ENCODE measurements at regions not wholly inside any gene's neighbourhood (a gene's known extent, or its start where the extent isn't known, plus 50 kb on each side); places are given as distances from the start of the nearest gene placed in this dataset.

DNA sequence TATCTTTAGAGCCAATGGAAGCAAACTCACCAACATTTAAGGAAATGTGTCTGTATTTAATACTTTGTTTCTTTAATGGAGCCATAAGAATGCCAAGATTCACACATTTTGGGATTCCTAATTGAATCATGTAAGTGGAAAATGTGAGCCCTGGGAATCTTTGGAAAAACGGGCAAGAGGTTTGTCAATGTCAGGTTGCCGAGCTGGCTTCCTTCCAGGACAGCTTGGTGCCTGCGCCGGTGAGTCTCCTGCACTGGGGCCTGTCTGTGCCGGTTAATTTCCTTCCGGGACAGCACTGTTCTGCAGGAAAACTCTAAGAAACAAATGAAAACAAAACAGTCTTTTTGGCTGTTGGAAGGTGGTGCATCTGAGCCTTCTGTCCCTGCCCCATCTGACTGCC, 210.6 kb downstream of the HAPSTR1 start:
- H3K36me3 ChIP-seq = no peaks in the 10 kb centered on the region
- H4K20me1 ChIP-seq = no peaks in the 10 kb centered on the region
- H3K4me2 ChIP-seq = peak overlapping the region; percentile 28 to 72 (median 53); a peak in 19 of 22 replicates
- no peak overlapping the region for H3K9ac ChIP-seq
- H3K4me1 ChIP-seq = peaks cover 11 to 26% (median 19%) of the 10 kb centered on the region in 10 experiments
- no peak overlapping the region for H3K27ac ChIP-seq
- peaks cover 0 to 20% (median 7%) of the 10 kb centered on the region in 11 experiments; a peak in 12 of 22 replicates for H3K9me3 ChIP-seq (replicated peaks in 1 of 11)
- H3K27me3 ChIP-seq = no peaks in the 10 kb centered on the region
- H3K4me3 ChIP-seq = no peak overlapping the region
- no peak for TF ChIP-seq Cebpa-rat (IDR thresholded peaks at IDR 0.05)

DNA sequence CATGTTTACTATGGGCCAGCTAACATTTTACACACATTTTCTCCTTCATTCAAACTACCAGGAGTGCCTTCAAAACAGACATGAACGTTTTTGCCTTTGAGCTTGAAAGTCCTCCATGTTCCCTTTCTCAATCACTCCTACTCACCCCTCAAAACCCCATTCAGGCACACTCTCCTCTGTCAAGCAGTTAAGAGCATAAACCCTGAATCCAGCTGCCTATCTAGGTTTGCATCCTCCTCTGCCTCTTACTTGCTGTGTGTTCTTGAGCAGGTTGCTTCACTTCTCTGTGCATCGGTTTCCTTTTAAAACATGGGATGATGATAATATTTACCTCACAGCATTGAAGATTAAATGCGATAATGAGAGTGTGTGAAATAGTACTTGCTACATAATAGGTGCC, 215.3 kb downstream of the HAPSTR1 start:
- Histone ChIP-seq H3K4me3 (no peak overlapping the region), H3K36me3 (no peaks in the 10 kb centered on the region), H3K4me1 (peaks cover 2 to 9% (median 4%) of the 10 kb centered on the region in 10 experiments), H4K20me1 (no peaks in the 10 kb centered on the region), H3K4me2 (no peak overlapping the region), H3K27ac (no peak overlapping the region), H3K9me3 (replicated peaks in 1 of 11) (peaks cover 0 to 4% (median 0%) of the 10 kb centered on the region in 11 experiments; a peak in 1 of 22 replicates), H3K27me3 (no peaks in the 10 kb centered on the region), H3K9ac (no peak overlapping the region)
- TF ChIP-seq Cebpa-rat (IDR thresholded peaks at IDR 0.05) = no peak

DNA sequence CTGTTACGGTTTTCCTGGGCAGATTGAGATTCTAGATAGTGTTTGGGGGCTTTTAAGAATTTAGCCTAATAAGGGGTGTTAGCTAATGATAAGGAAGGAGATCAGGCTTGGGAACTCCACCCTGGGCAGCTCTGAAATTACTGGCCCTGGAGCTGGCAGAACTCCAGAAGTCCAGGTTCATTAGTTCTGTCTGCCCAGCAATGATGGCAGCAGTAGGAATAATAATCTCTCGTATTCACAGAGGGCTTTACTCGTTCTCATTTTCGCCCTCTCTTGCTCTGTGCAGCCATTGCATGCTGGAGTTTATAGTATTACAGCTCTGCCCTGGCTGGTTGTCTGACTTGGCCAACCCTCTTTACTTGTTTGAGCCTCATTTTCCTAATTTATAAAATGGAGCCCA, 216.0 kb downstream of the HAPSTR1 start:
- H3K4me3 ChIP-seq = no peak overlapping the region
- H4K20me1 ChIP-seq = no peaks in the 10 kb centered on the region
- H3K27me3 ChIP-seq = no peaks in the 10 kb centered on the region
- TF ChIP-seq Cebpa-rat (IDR thresholded peaks at IDR 0.05) = no peak
- peaks cover 0 to 4% (median 0%) of the 10 kb centered on the region in 11 experiments; a peak in 1 of 22 replicates for H3K9me3 ChIP-seq (replicated peaks in 1 of 11)
- H3K36me3 ChIP-seq = no peaks in the 10 kb centered on the region
- peaks cover 0 to 4% (median 0%) of the 10 kb centered on the region in 10 experiments; a peak in 3 of 20 replicates for H3K4me1 ChIP-seq
- H3K9ac ChIP-seq = no peak overlapping the region
- H3K27ac ChIP-seq = no peak overlapping the region
- no peak overlapping the region for H3K4me2 ChIP-seq

GRCh38 chr16:9308356-9308801, 216.9 kb downstream of the HAPSTR1 start:
- Histone ChIP-seq H3K36me3 (no peaks in the 10 kb centered on the region), H3K9ac (no peak overlapping the region), H3K4me2 (no peak overlapping the region), H3K9me3 (replicated peaks in 1 of 11) (no peaks in the 10 kb centered on the region), H4K20me1 (no peaks in the 10 kb centered on the region), H3K27ac (no peak overlapping the region), H3K4me3 (no peak overlapping the region), H3K4me1 (peaks cover 0 to 4% (median 0%) of the 10 kb centered on the region in 10 experiments; a peak in 3 of 20 replicates), H3K27me3 (no peaks in the 10 kb centered on the region)
- no peak for TF ChIP-seq Cebpa-rat (IDR thresholded peaks at IDR 0.05)

- Histone ChIP-seq H3K27ac (no peak overlapping the region), H3K9ac (no peak overlapping the region), H3K4me2 (no peak overlapping the region), H3K36me3 (no peaks in the 10 kb centered on the region), H3K27me3 (no peaks in the 10 kb centered on the region), H3K9me3 (replicated peaks in 1 of 11) (no peaks in the 10 kb centered on the region), H3K4me3 (no peak overlapping the region), H3K4me1 (peaks cover 0 to 4% (median 0%) of the 10 kb centered on the region in 10 experiments; a peak in 3 of 20 replicates), H4K20me1 (no peaks in the 10 kb centered on the region)
- no peak for TF ChIP-seq Cebpa-rat (IDR thresholded peaks at IDR 0.05)
Observed at GRCh38 chr16:9308850-9309249, 217.4 kb downstream of the HAPSTR1 start.

GRCh38 chr16:9309844-9310243, 218.4 kb downstream of the HAPSTR1 start:
- Histone ChIP-seq H3K9ac (no peak overlapping the region), H3K27ac (no peak overlapping the region), H3K4me3 (no peak overlapping the region), H3K9me3 (replicated peaks in 1 of 11) (no peaks in the 10 kb centered on the region), H4K20me1 (no peaks in the 10 kb centered on the region), H3K36me3 (no peaks in the 10 kb centered on the region), H3K4me1 (peaks cover 0 to 4% (median 0%) of the 10 kb centered on the region in 10 experiments; a peak in 3 of 20 replicates), H3K27me3 (no peaks in the 10 kb centered on the region), H3K4me2 (peak overlapping the region in 1 of 11 experiments; percentile 2; a peak in 1 of 22 replicates)
- TF ChIP-seq Cebpa-rat (IDR thresholded peaks at IDR 0.05) = no peak

DNA sequence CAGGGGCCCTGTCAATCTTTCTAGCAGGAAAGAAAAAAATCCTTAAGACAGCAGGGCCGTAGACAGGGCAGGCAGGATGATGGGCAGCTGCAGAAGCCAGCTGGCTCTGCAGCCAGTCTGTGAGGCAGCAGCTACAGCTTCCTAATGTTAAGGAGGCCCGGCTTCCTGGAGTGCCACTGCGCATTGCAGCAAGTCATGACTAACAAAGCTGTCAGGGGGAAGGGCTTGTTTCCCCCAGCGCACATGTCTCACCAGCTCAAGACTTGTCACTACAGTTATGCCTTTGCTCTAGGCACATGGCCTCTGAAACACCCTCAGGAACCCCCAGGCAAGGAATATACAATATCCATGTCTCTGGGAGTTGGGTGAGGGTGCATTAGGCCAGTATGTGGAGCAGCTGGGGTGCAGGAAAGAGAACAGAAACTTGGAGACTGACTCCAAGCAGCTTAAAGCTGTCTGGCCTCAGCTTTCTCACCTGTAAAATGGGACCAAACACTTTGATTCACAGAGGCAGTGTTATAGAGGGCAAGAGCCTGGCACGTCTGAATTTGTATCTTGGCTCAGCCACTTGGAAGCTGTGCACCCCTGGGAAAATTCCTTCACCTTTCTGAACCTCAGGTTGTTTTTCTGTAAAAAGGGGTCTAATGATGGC, 220.0 kb downstream of the HAPSTR1 start:
- no peaks in the 10 kb centered on the region for H3K36me3 ChIP-seq
- H3K9ac ChIP-seq = no peak overlapping the region
- peaks cover 0 to 4% (median 0%) of the 10 kb centered on the region in 10 experiments; a peak in 3 of 20 replicates for H3K4me1 ChIP-seq
- H3K4me3 ChIP-seq = no peak overlapping the region
- no peak overlapping the region for H3K27ac ChIP-seq
- H4K20me1 ChIP-seq = no peaks in the 10 kb centered on the region
- H3K9me3 ChIP-seq (replicated peaks in 1 of 11) = peaks cover 0 to 8% (median 0%) of the 10 kb centered on the region in 11 experiments; a peak in 4 of 22 replicates
- H3K27me3 ChIP-seq = no peaks in the 10 kb centered on the region
- no peak for TF ChIP-seq Cebpa-rat (IDR thresholded peaks at IDR 0.05)
- H3K4me2 ChIP-seq = no peak overlapping the region

DNA sequence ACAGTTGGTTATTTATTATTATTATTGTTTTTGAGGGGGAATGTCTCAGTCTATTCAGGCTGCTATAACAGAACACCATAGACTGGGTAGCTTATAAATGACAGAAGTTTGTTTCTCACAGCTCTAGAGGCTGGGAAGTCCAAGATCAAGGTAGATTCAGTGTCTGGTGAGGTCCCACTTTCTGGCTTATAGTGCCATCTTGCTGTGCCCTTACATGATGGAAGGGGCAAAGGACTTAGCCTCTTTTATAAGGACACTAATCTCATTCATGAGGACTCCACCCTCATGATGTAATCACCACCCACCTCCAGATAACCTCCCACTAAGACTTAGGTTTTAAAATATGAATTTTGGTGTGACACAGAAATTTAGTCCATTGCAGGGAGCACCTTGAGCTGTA, 224.6 kb downstream of the HAPSTR1 start:
- H3K27ac ChIP-seq = no peak overlapping the region
- H3K4me2 ChIP-seq = no peak overlapping the region
- H3K4me1 ChIP-seq = peaks cover 0 to 4% (median 0%) of the 10 kb centered on the region in 10 experiments; a peak in 1 of 20 replicates
- no peak for TF ChIP-seq Cebpa-rat (IDR thresholded peaks at IDR 0.05)
- peaks cover 0 to 22% (median 8%) of the 10 kb centered on the region in 11 experiments; a peak in 8 of 22 replicates for H3K9me3 ChIP-seq (replicated peaks in 1 of 11)
- H3K4me3 ChIP-seq = no peak overlapping the region
- H3K27me3 ChIP-seq = no peaks in the 10 kb centered on the region
- no peaks in the 10 kb centered on the region for H3K36me3 ChIP-seq
- H3K9ac ChIP-seq = no peak overlapping the region
- H4K20me1 ChIP-seq = no peaks in the 10 kb centered on the region

GRCh38 chr16:9316615-9317014, 225.2 kb downstream of the HAPSTR1 start:
- Histone ChIP-seq H3K36me3 (no peaks in the 10 kb centered on the region), H3K27me3 (no peaks in the 10 kb centered on the region), H3K4me2 (no peak overlapping the region), H4K20me1 (no peaks in the 10 kb centered on the region), H3K4me1 (no peaks in the 10 kb centered on the region), H3K27ac (no peak overlapping the region), H3K4me3 (no peak overlapping the region), H3K9ac (no peak overlapping the region), H3K9me3 (replicated peaks in 1 of 11) (peaks cover 0 to 22% (median 8%) of the 10 kb centered on the region in 11 experiments; a peak in 8 of 22 replicates)
- TF ChIP-seq Cebpa-rat (IDR thresholded peaks at IDR 0.05) = no peak

DNA sequence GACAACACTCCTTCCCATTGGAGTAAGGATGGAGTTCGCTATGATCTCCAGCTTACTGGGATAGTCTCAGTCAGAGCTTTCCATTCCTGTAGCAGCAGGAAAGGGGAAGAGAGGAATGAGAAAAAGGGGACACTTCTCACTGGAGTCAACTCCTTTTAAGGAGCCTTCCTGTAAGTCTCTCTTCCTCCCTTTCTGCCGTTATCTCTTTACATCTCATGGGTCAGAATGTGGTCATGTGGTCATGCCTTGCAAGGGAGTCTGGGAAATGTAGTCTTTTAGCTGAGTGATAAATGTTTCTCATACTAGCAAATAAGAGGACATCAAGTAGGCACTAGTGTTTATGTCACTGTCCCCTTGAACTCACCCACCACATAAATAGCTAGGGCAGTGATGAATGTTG, 227.3 kb downstream of the HAPSTR1 start:
- no peaks in the 10 kb centered on the region for H3K4me1 ChIP-seq
- H4K20me1 ChIP-seq = no peaks in the 10 kb centered on the region
- H3K4me3 ChIP-seq = no peak overlapping the region
- TF ChIP-seq Cebpa-rat (IDR thresholded peaks at IDR 0.05) = no peak
- H3K9me3 ChIP-seq (replicated peaks in 1 of 11) = peaks cover 0 to 22% (median 8%) of the 10 kb centered on the region in 11 experiments; a peak in 8 of 22 replicates
- H3K36me3 ChIP-seq = no peaks in the 10 kb centered on the region
- H3K27me3 ChIP-seq = no peaks in the 10 kb centered on the region
- H3K9ac ChIP-seq = no peak overlapping the region
- no peak overlapping the region for H3K27ac ChIP-seq
- no peak overlapping the region for H3K4me2 ChIP-seq

All from BLaER1 treated with 17β-estradiol and CSF1 and Interleukin-3, amounts not matched to agents 10 nM and 100 nM (cell line).